ENCODE measurements at regions not wholly inside any gene's neighbourhood (a gene's known extent, or its start where the extent isn't known, plus 50 kb on each side); places are given as distances from the start of the nearest gene placed in this dataset.
A peak's percentile ranks its signal among the peaks of the same experiment; 100 is the strongest.

GRCh38 chr3:102301155-102301880 lies 133.5 kb upstream of the ZPLD1 start:
- Mint-ChIP-seq H3K4me1 (no peaks in the 10 kb centered on the region), H3K36me3 (ENCODE audit: low read depth) (no peaks in the 10 kb centered on the region), H3K27me3 (peaks cover 26% of the 10 kb centered on the region), H3K4me3 (no peak overlapping the region), H3K27ac (no peak overlapping the region), H3K9me3 (no peaks in the 10 kb centered on the region)
- peak; percentile 33 for ATAC-seq (replicated peaks)

- no peak for ATAC-seq (replicated peaks)
- Mint-ChIP-seq H3K27me3 (peaks cover 23% of the 10 kb centered on the region), H3K4me1 (no peaks in the 10 kb centered on the region), H3K4me3 (no peak overlapping the region), H3K9me3 (no peaks in the 10 kb centered on the region), H3K27ac (no peak overlapping the region), H3K36me3 (ENCODE audit: low read depth) (no peaks in the 10 kb centered on the region)
These were observed 132.8 kb upstream of the ZPLD1 start for GRCh38 chr3:102302020-102302419.

GRCh38 chr3:102304550-102304949 lies 130.3 kb upstream of the ZPLD1 start:
- H3K27ac Mint-ChIP-seq = no peak overlapping the region
- no peaks in the 10 kb centered on the region for H3K9me3 Mint-ChIP-seq
- no peaks in the 10 kb centered on the region for H3K4me1 Mint-ChIP-seq
- no peak for ATAC-seq (replicated peaks)
- H3K27me3 Mint-ChIP-seq = peaks cover 29% of the 10 kb centered on the region
- no peaks in the 10 kb centered on the region for H3K36me3 Mint-ChIP-seq (ENCODE audit: low read depth)
- no peak overlapping the region for H3K4me3 Mint-ChIP-seq

GRCh38 chr3:102307442-102307841 lies 127.4 kb upstream of the ZPLD1 start:
- H3K36me3 Mint-ChIP-seq (ENCODE audit: low read depth) = no peaks in the 10 kb centered on the region

GRCh38 chr3:102329066-102329465 lies 105.7 kb upstream of the ZPLD1 start:
- Mint-ChIP-seq H3K4me1 (no peaks in the 10 kb centered on the region), H3K27me3 (peaks cover 3% of the 10 kb centered on the region), H3K9me3 (no peaks in the 10 kb centered on the region), H3K4me3 (no peak overlapping the region), H3K27ac (no peak overlapping the region), H3K36me3 (ENCODE audit: low read depth) (no peaks in the 10 kb centered on the region)
- ATAC-seq (replicated peaks) = no peak

More at GRCh38 chr3:102307442-102307841, 127.4 kb upstream of the ZPLD1 start:
- Mint-ChIP-seq H3K27me3 (peaks cover 28% of the 10 kb centered on the region), H3K4me3 (no peak overlapping the region), H3K9me3 (no peaks in the 10 kb centered on the region), H3K27ac (no peak overlapping the region), H3K4me1 (no peaks in the 10 kb centered on the region)
- no peak for ATAC-seq (replicated peaks)

GRCh38 chr3:102329561-102329960 lies 105.3 kb upstream of the ZPLD1 start:
- peaks cover 3% of the 10 kb centered on the region for H3K27me3 Mint-ChIP-seq
- H3K9me3 Mint-ChIP-seq = no peaks in the 10 kb centered on the region
- no peak for ATAC-seq (replicated peaks)
- H3K4me1 Mint-ChIP-seq = no peaks in the 10 kb centered on the region
- no peak overlapping the region for H3K4me3 Mint-ChIP-seq
- no peak overlapping the region for H3K27ac Mint-ChIP-seq
- H3K36me3 Mint-ChIP-seq (ENCODE audit: low read depth) = no peaks in the 10 kb centered on the region

- H3K36me3 Mint-ChIP-seq (ENCODE audit: low read depth) = no peaks in the 10 kb centered on the region
- no peaks in the 10 kb centered on the region for H3K4me1 Mint-ChIP-seq
- ATAC-seq (replicated peaks) = no peak
- H3K4me3 Mint-ChIP-seq = no peak overlapping the region
- peaks cover 7% of the 10 kb centered on the region for H3K27me3 Mint-ChIP-seq
- H3K9me3 Mint-ChIP-seq = no peaks in the 10 kb centered on the region
- H3K27ac Mint-ChIP-seq = no peak overlapping the region
These were observed 102.6 kb upstream of the ZPLD1 start for GRCh38 chr3:102332205-102332604.

GRCh38 chr3:102332934-102333333 lies 101.9 kb upstream of the ZPLD1 start:
- Mint-ChIP-seq H3K4me1 (no peaks in the 10 kb centered on the region), H3K27ac (no peak overlapping the region), H3K36me3 (ENCODE audit: low read depth) (no peaks in the 10 kb centered on the region), H3K9me3 (no peaks in the 10 kb centered on the region), H3K4me3 (no peak overlapping the region), H3K27me3 (peaks cover 4% of the 10 kb centered on the region)
- ATAC-seq (replicated peaks) = no peak

GRCh38 chr3:102336130-102336529 lies 98.7 kb upstream of the ZPLD1 start:
- ATAC-seq (replicated peaks) = no peak
- Mint-ChIP-seq H3K27me3 (peaks cover 12% of the 10 kb centered on the region), H3K27ac (no peak overlapping the region), H3K4me1 (no peaks in the 10 kb centered on the region), H3K9me3 (no peaks in the 10 kb centered on the region), H3K36me3 (ENCODE audit: low read depth) (no peaks in the 10 kb centered on the region), H3K4me3 (no peak overlapping the region)

GRCh38 chr3:102339671-102340070 lies 95.1 kb upstream of the ZPLD1 start:
- no peak for ATAC-seq (replicated peaks)
- Mint-ChIP-seq H3K4me1 (no peaks in the 10 kb centered on the region), H3K9me3 (no peaks in the 10 kb centered on the region), H3K27me3 (peaks cover 15% of the 10 kb centered on the region), H3K4me3 (no peak overlapping the region), H3K27ac (no peak overlapping the region), H3K36me3 (ENCODE audit: low read depth) (no peaks in the 10 kb centered on the region)

GRCh38 chr3:102346897-102347296 lies 87.9 kb upstream of the ZPLD1 start:
- Mint-ChIP-seq H3K4me3 (no peak overlapping the region), H3K27me3 (peaks cover 29% of the 10 kb centered on the region), H3K9me3 (no peaks in the 10 kb centered on the region), H3K36me3 (ENCODE audit: low read depth) (no peaks in the 10 kb centered on the region), H3K27ac (no peak overlapping the region), H3K4me1 (no peaks in the 10 kb centered on the region)
- ATAC-seq (replicated peaks) = no peak

- Mint-ChIP-seq H3K4me3 (no peak overlapping the region), H3K27me3 (peaks cover 29% of the 10 kb centered on the region)
These were observed 85.9 kb upstream of the ZPLD1 start for GRCh38 chr3:102348904-102349303.

GRCh38 chr3:102353148-102353547 lies 81.7 kb upstream of the ZPLD1 start:
- no peak for ATAC-seq (replicated peaks)
- Mint-ChIP-seq H3K36me3 (ENCODE audit: low read depth) (no peaks in the 10 kb centered on the region), H3K27ac (no peak overlapping the region), H3K4me3 (no peak overlapping the region), H3K9me3 (no peaks in the 10 kb centered on the region), H3K27me3 (peaks cover 6% of the 10 kb centered on the region), H3K4me1 (no peaks in the 10 kb centered on the region)

More at GRCh38 chr3:102348904-102349303, 85.9 kb upstream of the ZPLD1 start:
- Mint-ChIP-seq H3K9me3 (no peaks in the 10 kb centered on the region), H3K4me1 (no peaks in the 10 kb centered on the region), H3K27ac (no peak overlapping the region), H3K36me3 (ENCODE audit: low read depth) (no peaks in the 10 kb centered on the region)
- no peak for ATAC-seq (replicated peaks)

- peak; percentile 32 for ATAC-seq (replicated peaks)
- H3K36me3 Mint-ChIP-seq (ENCODE audit: low read depth) = no peaks in the 10 kb centered on the region
- H3K4me3 Mint-ChIP-seq = no peak overlapping the region
- H3K27me3 Mint-ChIP-seq = peaks cover 6% of the 10 kb centered on the region
- H3K9me3 Mint-ChIP-seq = no peaks in the 10 kb centered on the region
- no peak overlapping the region for H3K27ac Mint-ChIP-seq
- no peaks in the 10 kb centered on the region for H3K4me1 Mint-ChIP-seq
These were observed 81.0 kb upstream of the ZPLD1 start for GRCh38 chr3:102353805-102354204.

- Mint-ChIP-seq H3K27me3 (peaks cover 6% of the 10 kb centered on the region), H3K27ac (no peak overlapping the region), H3K4me1 (no peaks in the 10 kb centered on the region), H3K4me3 (no peak overlapping the region), H3K36me3 (ENCODE audit: low read depth) (no peaks in the 10 kb centered on the region), H3K9me3 (no peaks in the 10 kb centered on the region)
- ATAC-seq (replicated peaks) = no peak
These were observed 79.8 kb upstream of the ZPLD1 start for GRCh38 chr3:102354818-102355515.

Data from activated T-helper 17 cell treated with anti-CD3 and anti-CD28 coated beads, Interleukin-2, amount 50 U/mL, for 72 hours (primary cell).